ENCODE measurements at regions not wholly inside any gene's neighbourhood (a gene's known extent, or its start where the extent isn't known, plus 50 kb on each side); places are given as distances from the start of the nearest gene placed in this dataset.

- TF ChIP-seq REST (IDR thresholded peaks at IDR 0.05), result no peak
- no peak for TF ChIP-seq CTCF (IDR thresholded peaks at IDR 0.05)
- TF ChIP-seq E2F6 (IDR thresholded peaks at IDR 0.05; ENCODE audit: borderline replicate concordance, low read depth), result no peak
- no peak for TF ChIP-seq RAD21 (conservative IDR thresholded peaks at IDR 0.05 in 1 of 2, IDR thresholded peaks at IDR 0.05 in 1 of 2)
- no peak for TF ChIP-seq CEBPB (IDR thresholded peaks at IDR 0.05)
- TF ChIP-seq MAFK (IDR thresholded peaks at IDR 0.05; ENCODE audit: partially characterized antibody), result no peak
- no peak for TF ChIP-seq POLR2A (IDR thresholded peaks at IDR 0.05; ENCODE audit: low read length)
- TF ChIP-seq BHLHE40 (IDR thresholded peaks at IDR 0.05; ENCODE audit: low read depth, low read length), result no peak
- no peak for TF ChIP-seq RCOR1 (IDR thresholded peaks at IDR 0.05; ENCODE audit: low read depth, low read length)
- TF ChIP-seq ESRRA (IDR thresholded peaks at IDR 0.05; ENCODE audit: borderline replicate concordance, low read length), result no peak
- no peak for TF ChIP-seq CHD4 (IDR thresholded peaks at IDR 0.05; ENCODE audit: borderline replicate concordance)
- TF ChIP-seq MAX (IDR thresholded peaks at IDR 0.05), result no peak
These were observed 241.8 kb downstream of the RBFOX3 start for GRCh38 chr17:79369001-79369400.

All from A549 (cell line).